CMK (cell line): ENCODE measurements at regions not wholly inside any gene's neighbourhood (a gene's known extent, or its start where the extent isn't known, plus 50 kb on each side); places are given as distances from the start of the nearest gene placed in this dataset.

Experiments
- DNase-seq: peaks from one replicate; pipeline ENCODE4 v3.0.0-alpha.2; 2010; ENCODE audit warnings: low read depth

DNA sequence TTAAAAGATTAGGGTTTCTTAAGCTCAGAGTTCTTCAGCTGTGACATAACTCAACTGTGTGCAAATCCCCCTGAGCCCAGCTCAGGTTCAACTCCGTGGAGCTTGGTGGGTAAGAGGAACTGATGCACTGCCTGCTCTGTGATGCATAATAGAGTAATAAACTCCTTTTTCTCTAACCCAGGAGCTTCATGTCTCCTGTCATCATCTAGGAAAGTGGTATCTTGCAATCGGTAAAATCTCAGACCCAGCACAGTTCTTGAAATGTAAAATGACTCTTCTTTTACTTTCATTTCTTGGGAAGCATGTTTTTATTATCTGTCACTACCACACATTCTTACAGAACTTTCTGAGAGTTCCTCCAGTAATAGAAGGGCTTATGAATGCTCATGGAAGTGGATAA lies 123.8 kb upstream of the PCDH9 start:
- no peak for DNase-seq

DNA sequence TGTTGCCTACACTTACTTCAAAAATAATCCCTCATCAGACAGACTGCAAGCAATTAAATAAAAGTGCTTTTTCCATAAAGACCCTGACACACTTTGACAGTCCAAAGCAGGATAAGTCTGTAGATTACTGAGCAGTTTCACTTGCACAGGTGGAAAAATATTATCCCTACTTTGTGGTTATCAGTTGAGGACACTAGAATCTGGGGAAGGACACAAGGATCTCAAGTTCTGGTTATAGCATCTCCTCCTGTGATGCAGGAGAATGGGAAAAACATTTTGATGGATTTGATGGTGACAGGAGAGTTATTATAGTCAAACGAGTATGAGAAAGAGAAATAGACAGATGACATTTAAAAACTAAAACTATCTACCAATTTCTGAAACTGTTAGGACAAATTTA lies 122.9 kb upstream of the PCDH9 start:
- DNase-seq = no peak

GRCh38 chr13:67351909-67352308 lies 121.8 kb upstream of the PCDH9 start:
- DNase-seq = no peak

GRCh38 chr13:67351114-67351513 lies 121.0 kb upstream of the PCDH9 start:
- DNase-seq = no peak

DNA sequence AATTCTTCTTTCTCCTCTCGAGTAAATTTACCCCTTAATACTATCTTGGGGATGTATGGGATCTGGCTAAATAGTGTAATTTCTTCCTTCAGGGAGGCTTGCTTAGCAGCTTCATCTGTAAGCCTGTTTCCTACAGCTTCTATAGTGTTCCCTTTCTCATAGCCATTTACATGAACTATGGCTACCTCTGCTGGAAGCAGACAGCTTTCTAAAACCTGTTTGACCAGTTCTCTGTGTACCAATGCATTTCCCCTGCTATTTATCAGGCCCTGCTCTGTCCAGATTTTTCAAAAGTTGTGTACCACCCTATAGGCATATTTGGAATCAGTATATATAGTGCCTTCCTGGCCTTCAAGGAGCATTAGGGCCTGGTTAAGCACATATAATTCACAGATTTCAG lies 113.6 kb upstream of the PCDH9 start:
- no peak for DNase-seq

GRCh38 chr13:67341406-67341805 lies 111.3 kb upstream of the PCDH9 start:
- no peak for DNase-seq

GRCh38 chr13:67330149-67330548 lies 100.0 kb upstream of the PCDH9 start:
- no peak for DNase-seq

- DNase-seq = no peak
These were observed 98.8 kb upstream of the PCDH9 start for GRCh38 chr13:67328895-67329294.

GRCh38 chr13:67318860-67319259 lies 88.7 kb upstream of the PCDH9 start:
- DNase-seq = no peak

DNA sequence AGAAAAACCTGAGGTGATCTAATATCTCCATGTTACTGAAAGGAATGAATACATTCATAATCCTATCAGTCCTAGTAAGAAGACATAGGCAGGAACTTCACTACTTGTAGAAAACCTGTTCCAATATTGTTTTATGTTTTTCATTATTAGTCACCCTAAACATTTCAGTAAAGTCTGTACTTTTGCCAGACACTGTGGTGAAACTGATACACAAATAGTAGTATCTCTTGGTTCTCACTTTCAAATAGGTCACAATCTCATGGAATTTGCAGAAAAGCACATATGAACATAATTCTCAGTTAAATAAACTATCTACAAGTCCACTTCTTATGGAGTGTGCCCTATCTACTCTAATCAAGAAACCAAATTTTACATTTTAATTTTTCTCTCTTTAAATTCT lies 88.3 kb upstream of the PCDH9 start:
- no peak for DNase-seq

DNA sequence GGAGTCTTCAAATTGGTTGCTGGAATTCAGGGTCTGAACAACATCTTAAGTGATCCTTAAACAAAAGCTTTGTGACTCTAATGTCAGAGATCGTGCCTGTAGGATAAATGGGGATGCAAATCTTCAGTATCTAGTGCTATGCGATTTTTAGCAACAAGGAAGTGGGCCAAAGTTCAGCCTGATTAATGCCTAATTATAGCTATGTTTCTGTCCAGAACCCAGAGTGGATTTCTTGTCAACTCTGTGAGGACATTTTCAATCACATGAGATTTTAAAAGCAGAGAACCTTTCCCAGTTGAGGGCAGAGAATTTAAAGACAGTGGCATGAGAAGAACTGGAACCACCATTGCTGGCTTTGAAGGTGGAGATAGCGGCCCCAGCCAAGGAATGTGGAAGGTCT lies 84.3 kb upstream of the PCDH9 start:
- no peak for DNase-seq

GRCh38 chr13:67308004-67308772 lies 78.1 kb upstream of the PCDH9 start:
- no peak for DNase-seq

DNA sequence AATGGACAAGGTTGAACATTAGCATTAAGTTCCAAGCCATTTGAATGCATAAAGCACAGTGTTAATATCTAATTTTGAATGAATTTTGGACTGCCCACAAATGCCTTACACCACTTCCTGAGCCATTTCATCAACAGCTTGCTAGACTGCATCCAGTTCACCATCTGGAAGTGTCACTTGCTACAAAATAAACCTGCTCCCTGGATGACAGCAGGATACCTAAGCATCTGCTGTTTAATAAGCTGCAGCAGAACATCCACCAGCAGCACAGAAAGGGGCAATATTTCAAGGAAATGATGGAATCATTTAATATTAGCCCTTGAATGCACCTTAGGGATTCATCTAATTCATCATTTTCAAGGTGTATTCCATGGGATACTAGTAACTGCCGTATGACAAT lies 76.6 kb upstream of the PCDH9 start:
- no peak for DNase-seq

- no peak for DNase-seq
These were observed 73.7 kb upstream of the PCDH9 start for GRCh38 chr13:67303661-67304333.

- DNase-seq = no peak
These were observed 69.6 kb upstream of the PCDH9 start for GRCh38 chr13:67299751-67300150.

- no peak for DNase-seq
These were observed 69.0 kb upstream of the PCDH9 start for GRCh38 chr13:67299072-67299635.

- no peak for DNase-seq
These were observed 68.2 kb upstream of the PCDH9 start for GRCh38 chr13:67298297-67298696.

- DNase-seq = no peak
These were observed 66.4 kb upstream of the PCDH9 start for GRCh38 chr13:67296511-67296910.

- DNase-seq = no peak
These were observed 62.8 kb upstream of the PCDH9 start for GRCh38 chr13:67292886-67293285.

DNA sequence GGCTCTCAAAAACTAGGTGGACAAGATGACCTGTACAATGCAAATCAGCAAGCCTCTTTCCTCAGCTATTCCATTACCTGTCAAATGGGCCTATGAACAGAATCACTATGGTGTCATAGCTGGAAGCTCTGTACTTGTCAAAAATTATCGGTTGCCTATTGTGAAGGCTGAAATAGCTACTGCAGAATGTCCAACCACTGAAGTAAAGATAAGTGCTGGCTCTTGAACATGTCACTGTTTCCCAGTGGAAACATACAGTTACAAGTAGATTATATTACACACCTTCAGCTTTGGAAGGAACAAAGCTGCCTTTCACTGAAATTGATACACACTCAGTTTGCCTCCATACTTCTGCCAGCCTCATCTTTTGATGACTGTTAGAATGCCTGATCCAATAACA lies 55.5 kb upstream of the PCDH9 start:
- no peak for DNase-seq

DNA sequence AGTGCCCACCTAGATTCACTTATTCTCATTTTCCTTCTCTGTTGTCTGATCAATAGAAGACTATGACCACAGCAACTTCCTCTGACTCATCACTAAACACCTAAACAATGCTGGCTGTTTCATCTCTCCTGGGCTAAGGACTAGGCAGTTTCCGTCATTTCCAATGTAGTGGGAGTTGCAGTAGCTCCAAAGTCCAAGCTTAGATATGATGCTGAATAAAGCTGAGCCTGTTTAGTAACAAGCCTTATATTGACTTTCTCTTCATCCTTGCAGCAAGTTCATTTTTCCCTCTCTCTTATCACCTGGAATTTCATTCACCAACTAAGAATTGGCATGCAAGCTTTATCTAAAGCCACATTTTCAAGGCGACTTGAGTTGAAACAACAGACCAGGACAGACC lies 53.5 kb upstream of the PCDH9 start:
- no peak for DNase-seq

- DNase-seq = no peak
These were observed 51.3 kb upstream of the PCDH9 start for GRCh38 chr13:67281466-67281865.
